ENCODE measurements at regions not wholly inside any gene's neighbourhood (a gene's known extent, or its start where the extent isn't known, plus 50 kb on each side); places are given as distances from the start of the nearest gene placed in this dataset.

DNA sequence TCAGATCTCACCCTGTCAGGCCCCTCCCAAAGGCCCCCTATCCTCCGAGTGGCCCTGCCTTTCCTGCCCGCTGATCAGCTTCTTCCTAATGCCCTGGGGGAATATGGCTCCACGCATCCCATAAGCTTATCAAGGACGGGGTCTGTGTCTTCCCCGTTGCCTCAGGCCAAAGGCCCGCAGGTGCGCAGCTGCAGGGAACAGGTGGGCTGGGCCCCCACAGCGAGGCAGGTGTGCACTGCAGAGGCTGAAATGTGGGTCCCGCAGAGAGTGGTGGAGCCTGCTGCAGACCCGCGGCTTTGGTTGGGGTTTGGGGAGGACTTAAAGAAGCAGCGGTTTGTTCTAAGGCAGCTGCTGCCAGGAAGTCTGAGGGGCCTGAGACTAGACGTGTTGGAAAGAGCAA lies 220.8 kb upstream of the TCERG1L start:
- H3K9me3 Mint-ChIP-seq, result no peaks in the 10 kb centered on the region
- TF ChIP-seq, protein P1, sequence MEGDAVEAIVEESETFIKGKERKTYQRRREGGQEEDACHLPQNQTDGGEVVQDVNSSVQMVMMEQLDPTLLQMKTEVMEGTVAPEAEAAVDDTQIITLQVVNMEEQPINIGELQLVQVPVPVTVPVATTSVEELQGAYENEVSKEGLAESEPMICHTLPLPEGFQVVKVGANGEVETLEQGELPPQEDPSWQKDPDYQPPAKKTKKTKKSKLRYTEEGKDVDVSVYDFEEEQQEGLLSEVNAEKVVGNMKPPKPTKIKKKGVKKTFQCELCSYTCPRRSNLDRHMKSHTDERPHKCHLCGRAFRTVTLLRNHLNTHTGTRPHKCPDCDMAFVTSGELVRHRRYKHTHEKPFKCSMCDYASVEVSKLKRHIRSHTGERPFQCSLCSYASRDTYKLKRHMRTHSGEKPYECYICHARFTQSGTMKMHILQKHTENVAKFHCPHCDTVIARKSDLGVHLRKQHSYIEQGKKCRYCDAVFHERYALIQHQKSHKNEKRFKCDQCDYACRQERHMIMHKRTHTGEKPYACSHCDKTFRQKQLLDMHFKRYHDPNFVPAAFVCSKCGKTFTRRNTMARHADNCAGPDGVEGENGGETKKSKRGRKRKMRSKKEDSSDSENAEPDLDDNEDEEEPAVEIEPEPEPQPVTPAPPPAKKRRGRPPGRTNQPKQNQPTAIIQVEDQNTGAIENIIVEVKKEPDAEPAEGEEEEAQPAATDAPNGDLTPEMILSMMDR (conservative IDR thresholded peaks at IDR 0.05), result no peak
- H3K27me3 Mint-ChIP-seq (ENCODE audit: low read depth), result no peaks in the 10 kb centered on the region
- H3K4me3 Mint-ChIP-seq, result no peak overlapping the region
- no peaks in the 10 kb centered on the region for H3K36me3 Mint-ChIP-seq (ENCODE audit: low read depth)
- no peak for DNase-seq (ENCODE audit: low read depth, low spot score)
- H3K27ac Mint-ChIP-seq (ENCODE audit: unreplicated experiment), result no peak overlapping the region
- no peaks in the 10 kb centered on the region for H3K4me1 Mint-ChIP-seq

DNA sequence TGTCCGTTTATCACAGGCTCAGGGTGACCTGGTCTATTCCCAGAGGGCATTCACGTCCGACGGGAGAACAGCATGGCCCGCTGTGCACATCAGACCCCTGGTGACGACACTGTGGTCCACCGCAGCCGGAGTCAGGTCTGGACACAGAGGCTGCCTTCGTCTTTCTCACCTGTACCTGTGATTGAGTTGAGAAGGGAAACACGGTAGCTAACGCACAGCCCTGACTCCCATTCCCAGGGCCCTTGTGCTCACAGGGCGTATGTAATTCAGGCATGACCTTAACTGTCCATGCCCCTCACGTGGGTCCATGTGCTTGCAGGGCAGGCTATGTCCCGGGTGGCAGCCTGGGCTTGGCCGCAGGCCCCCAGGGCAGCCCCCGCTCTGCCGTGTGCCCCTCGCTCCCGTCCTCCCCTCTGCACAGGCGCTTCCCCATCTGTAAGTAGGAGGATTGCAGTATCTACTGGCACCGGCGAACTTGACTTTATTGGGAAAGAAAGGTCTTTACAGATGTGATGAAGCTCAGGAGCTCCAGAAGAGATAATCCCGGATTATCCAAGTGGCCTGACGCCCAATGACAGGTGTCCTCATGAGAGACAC lies 221.3 kb upstream of the TCERG1L start:
- no peak for DNase-seq (ENCODE audit: low read depth, low spot score)
- no peaks in the 10 kb centered on the region for H3K27me3 Mint-ChIP-seq (ENCODE audit: low read depth)
- H3K36me3 Mint-ChIP-seq (ENCODE audit: low read depth), result no peaks in the 10 kb centered on the region
- H3K27ac Mint-ChIP-seq (ENCODE audit: unreplicated experiment), result no peak overlapping the region
- no peak overlapping the region for H3K4me3 Mint-ChIP-seq
- TF ChIP-seq, protein P1 (conservative IDR thresholded peaks at IDR 0.05), result no peak
- no peaks in the 10 kb centered on the region for H3K4me1 Mint-ChIP-seq
- no peaks in the 10 kb centered on the region for H3K9me3 Mint-ChIP-seq

DNA sequence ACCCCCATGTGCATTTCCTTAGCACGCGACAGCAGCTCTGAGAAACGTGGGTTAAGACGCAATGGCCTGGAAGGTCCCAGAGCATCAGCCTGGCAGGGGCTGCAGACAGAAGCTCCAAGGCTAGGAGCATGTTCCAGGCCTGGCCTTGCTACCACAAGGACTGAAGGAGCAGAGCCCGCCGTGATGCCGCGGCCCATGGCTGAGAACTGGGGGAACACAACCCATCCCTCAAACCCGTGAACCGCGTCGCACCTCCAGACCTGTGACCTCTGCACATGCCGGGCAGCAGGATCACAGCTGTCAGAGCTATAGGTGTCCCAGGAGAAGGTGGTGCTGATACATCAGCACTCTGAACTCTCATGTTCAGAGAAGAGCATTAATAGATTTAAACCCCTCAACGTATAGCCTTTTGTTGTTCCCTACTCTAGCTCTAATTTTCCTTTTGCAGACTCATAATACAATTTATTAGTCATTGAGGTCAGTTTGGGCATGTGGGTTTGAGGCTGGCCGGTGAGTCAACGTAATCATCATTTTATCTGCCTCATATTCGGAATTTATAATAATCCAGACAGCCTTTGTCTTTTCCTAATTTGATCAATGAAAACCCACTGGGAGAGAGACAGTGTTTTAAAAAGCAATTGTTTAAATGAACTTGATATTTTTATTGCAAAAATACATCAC lies 222.5 kb upstream of the TCERG1L start:
- H3K9me3 Mint-ChIP-seq, result no peaks in the 10 kb centered on the region
- TF ChIP-seq, protein P1 (conservative IDR thresholded peaks at IDR 0.05), result no peak
- no peak for DNase-seq (ENCODE audit: low read depth, low spot score)
- H3K4me1 Mint-ChIP-seq, result no peaks in the 10 kb centered on the region
- no peak overlapping the region for H3K4me3 Mint-ChIP-seq
- H3K27me3 Mint-ChIP-seq (ENCODE audit: low read depth), result no peaks in the 10 kb centered on the region
- no peak overlapping the region for H3K27ac Mint-ChIP-seq (ENCODE audit: unreplicated experiment)
- no peaks in the 10 kb centered on the region for H3K36me3 Mint-ChIP-seq (ENCODE audit: low read depth)

DNA sequence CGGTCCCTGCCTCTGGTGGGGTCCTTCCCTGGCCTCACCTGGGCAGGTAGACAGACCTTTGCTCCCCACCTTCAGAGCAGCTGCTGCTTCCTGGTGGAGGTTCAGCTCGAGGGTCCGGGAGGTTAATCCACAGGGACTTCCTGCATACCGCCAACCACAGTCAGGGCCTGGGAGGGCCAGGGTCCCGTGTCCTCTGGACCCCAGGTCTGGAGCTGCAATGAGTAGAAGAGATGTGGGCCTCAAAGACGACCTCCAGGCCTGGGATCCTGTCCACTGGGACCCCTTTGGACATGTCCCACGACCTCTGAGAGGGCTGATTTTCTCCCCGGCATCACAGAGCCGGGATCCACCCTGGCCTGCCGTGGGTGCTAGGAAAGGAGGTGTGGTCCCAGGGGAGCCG lies 223.3 kb upstream of the TCERG1L start:
- Mint-ChIP-seq H3K4me1 (no peaks in the 10 kb centered on the region), H3K36me3 (ENCODE audit: low read depth) (no peaks in the 10 kb centered on the region), H3K27me3 (ENCODE audit: low read depth) (no peaks in the 10 kb centered on the region), H3K4me3 (no peak overlapping the region), H3K9me3 (no peaks in the 10 kb centered on the region), H3K27ac (ENCODE audit: unreplicated experiment) (no peak overlapping the region)
- DNase-seq (ENCODE audit: low read depth, low spot score), result no peak
- TF ChIP-seq, protein P1 (conservative IDR thresholded peaks at IDR 0.05), result no peak

DNA sequence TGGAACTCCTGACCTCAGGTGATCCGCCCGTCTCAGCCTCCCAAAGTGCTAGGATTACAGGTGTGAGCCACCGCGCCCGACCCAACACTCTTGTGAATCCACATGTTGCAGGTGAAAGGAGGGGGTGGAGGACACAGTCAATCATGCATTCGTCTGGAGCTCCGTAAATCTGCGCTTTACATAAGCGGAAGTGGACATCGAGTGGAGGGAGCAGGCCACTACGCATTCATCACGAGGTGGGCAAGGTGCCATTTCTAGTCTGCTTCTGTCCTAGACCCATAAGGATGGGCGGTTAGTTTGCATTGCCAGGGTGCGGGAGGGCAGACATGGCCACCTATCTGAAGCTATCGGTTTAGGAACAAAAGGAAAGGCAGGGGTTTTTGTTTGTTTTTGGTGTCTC lies 225.2 kb upstream of the TCERG1L start:
- Mint-ChIP-seq H3K36me3 (ENCODE audit: low read depth) (no peaks in the 10 kb centered on the region), H3K9me3 (no peaks in the 10 kb centered on the region), H3K27me3 (ENCODE audit: low read depth) (no peaks in the 10 kb centered on the region), H3K4me3 (no peak overlapping the region), H3K4me1 (no peaks in the 10 kb centered on the region), H3K27ac (ENCODE audit: unreplicated experiment) (peak overlapping the region; percentile 81)
- TF ChIP-seq, protein P1 (conservative IDR thresholded peaks at IDR 0.05), result no peak
- DNase-seq (ENCODE audit: low read depth, low spot score), result no peak

All from neural crest cell (in vitro differentiated cells).